Occipital lobe (tissue), 1 donor: ENCODE measurements at regions not wholly inside any gene's neighbourhood (a gene's known extent, or its start where the extent isn't known, plus 50 kb on each side); places are given as distances from the start of the nearest gene placed in this dataset.
"Not testable (repeated sequence)": the region's sequence is repeated elsewhere in the genome, so short reads cannot be mapped to it uniquely, and the experiment has no call there.

Experiments
- DNase-seq: peaks from one replicate; lab custom pipeline; 2025; lab: John Stamatoyannopoulos, UW

DNA sequence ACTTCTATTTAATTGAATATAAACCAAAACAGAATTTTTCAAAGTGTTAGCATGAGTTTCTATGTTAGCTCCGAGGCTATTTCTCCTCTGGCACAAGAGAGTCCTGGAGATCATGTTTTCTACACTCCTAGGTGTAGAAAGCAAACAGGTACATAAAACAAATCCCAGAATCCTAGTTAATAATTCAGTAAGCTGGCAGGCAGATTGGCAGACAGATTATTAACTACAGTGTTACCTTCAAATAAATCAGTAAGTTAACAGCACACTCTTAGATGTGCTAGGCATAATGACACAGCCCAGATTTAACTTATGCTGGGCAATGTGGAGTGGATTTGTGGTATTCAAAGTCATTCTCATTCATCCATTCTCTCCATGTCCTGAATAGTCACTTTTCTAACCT, 282.8 kb upstream of the RPS23 start:
- DNase-seq = no peak

DNA sequence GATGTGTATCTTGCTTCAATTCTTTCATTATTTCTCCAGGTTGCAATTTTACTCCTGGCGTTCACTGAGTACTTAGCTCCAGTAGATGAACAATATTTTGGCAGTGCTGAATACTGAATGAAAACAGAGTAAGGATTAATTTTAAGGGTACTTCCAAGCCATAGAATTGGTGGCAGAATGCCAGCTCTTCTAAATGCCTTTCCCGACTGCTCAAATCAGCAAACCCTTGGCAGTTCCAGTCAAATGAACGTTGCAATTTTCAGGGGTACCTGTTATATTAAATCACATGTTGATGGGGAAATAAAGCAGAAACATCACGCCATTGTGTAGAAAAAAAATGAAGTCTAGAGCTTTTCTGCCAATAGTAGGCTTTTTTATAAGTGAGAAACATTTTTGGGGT, 282.4 kb upstream of the RPS23 start:
- no peak for DNase-seq

DNA sequence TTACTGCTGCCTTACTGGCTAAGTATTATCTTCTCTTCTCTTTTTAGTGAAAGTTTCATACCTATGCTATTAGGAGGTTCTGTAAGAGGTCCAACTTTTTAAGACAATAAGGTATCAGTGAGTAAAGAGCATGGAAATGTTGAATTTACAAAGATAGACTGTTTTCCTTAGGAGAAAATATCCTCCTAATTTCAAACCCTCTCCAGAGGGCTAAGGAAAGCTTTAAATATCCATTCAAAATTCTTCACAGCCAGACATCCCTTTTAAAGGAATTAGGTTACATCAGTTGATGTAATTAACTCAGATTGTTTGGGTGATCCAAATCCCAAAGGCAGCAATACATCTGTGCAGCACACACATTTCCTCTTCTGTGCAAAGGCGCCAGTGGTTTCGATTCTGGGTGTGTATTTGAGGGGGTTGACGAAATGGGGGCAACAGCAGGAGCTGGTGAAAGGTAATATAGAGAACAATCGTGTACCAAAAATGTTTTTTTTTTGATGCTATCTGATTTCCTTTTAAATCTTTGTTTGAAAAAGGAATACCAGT, 273.8 kb upstream of the RPS23 start:
- DNase-seq = no peak

DNA sequence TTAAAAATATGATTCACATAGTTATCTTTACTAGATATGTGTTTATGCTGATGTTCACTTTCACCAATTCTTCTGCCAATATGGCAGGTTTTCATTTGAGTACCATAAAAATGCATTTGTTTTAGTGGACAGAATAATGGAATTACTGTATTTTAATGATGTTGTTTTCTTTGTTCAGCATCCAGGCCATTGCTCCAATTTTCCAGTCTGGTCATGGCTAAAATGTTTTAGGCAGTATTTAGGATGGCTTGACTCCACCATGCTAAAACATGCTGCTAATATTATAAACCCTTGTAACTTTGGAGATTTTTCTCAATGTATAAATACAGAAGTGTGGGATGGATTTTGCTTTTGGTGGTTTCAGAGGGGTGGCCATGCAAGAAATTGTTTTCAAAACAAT, 273.0 kb upstream of the RPS23 start:
- no peak for DNase-seq

- DNase-seq = no peak
Measured at GRCh38 chr5:82549263-82549662, 271.1 kb upstream of the RPS23 start.

- DNase-seq = no peak
Measured at GRCh38 chr5:82544004-82544403, 265.9 kb upstream of the RPS23 start.

- no peak for DNase-seq
Measured at GRCh38 chr5:82540301-82540700, 262.1 kb upstream of the RPS23 start.

DNA sequence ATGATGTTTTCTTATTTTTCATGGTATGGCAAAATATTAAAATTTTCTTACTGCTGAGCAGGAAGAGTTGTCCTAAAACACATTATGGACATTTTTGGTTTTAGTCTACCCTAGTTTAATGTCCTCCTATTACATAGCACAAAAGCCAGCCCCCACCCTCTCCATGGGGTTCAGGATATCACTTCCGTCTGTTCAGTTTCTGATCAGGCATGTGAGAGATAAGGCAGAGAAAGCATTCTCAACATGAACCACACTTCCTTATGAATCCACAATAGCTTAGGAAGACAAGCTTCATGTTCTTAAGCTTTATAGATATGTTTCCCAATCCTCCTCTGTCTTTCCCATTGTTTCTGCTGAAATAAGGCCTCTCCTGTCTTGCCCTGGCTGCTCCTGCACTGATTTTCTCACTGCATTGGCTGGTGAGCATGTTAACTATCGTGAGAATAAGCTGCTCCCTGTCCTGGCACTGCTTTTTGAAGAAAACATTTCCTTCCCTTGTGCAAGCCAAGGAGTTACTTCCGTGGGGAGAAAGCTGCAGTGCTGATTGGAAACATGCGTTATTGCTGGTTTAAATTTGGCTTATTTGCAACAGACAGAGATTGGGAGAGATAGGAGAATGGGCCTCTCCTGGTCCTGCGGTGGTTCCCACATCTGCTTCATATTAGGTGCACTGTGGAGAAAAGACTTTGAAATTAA, 260.3 kb upstream of the RPS23 start:
- DNase-seq = no peak

DNA sequence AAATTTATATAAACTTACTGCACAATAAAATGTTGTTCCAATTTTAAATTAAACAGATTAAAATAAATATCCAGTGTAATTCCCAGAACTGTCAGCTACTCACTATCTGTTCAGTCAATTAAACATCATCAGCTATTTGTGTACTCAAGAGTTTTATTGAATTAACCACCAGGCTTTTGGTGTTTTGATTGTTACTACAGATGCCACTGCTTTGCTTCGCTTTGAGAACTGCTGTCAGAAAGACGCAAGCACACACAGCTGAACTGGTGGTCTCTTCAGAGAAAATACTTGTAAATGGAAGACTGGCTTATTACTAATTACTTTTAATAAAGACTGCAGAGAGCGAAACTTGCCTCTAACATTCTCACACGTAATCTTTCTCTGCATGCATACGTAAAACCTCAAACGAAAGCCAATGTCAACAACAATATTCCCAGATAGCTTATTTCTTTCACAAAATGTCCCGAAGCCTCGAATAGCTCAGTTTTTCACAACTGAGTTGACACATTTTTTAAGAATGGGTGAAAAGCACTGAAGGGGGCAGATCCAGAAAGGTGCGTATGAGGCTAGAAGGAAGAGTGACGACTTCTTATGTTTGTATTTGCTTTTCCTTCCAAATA, 259.6 kb upstream of the RPS23 start:
- no peak for DNase-seq

- no peak for DNase-seq
Measured at GRCh38 chr5:82534986-82535385, 256.8 kb upstream of the RPS23 start.

GRCh38 chr5:82532075-82532474, 253.9 kb upstream of the RPS23 start:
- not testable (repeated sequence) for DNase-seq

DNA sequence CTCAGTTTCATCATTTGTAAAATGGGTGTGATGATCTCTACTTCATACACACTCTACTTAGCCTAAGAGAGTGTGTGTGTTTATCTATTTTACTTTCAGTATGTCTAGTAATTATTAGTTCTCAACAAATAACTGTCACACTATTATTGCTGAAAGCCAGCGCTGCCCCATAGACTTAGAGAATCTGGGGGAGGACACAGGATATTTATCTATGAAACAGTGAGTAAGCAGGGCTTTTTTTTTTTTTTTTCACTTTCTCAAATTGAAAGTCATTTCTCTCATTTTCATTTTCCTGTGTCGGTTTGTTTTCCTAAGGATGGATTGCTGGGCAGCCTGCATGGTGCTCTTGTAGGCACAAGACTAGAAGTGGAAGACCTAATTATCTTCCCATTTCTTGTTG, 248.4 kb upstream of the RPS23 start:
- DNase-seq = no peak

- DNase-seq = no peak
Measured at GRCh38 chr5:82525626-82526025, 247.5 kb upstream of the RPS23 start.

GRCh38 chr5:82523633-82524032, 245.5 kb upstream of the RPS23 start:
- DNase-seq = no peak

DNA sequence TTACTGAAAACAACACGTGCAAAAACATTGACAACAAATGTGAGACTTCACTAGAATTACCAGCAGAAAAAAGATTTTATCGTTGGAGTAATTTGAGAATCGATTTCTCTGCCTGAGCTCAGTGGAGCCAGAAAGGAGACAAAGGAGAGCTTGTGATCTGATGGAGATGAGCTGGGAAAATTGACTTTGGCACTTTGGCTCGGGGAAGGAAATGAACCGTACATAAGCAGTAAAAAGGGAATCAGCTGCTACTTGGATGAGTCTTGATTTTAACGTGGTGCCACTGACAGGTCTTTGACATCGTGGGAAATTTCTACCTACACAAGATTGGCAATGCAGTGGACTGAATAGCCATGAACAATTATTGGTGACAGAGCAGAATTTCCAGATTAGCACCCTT, 244.7 kb upstream of the RPS23 start:
- no peak for DNase-seq

DNA sequence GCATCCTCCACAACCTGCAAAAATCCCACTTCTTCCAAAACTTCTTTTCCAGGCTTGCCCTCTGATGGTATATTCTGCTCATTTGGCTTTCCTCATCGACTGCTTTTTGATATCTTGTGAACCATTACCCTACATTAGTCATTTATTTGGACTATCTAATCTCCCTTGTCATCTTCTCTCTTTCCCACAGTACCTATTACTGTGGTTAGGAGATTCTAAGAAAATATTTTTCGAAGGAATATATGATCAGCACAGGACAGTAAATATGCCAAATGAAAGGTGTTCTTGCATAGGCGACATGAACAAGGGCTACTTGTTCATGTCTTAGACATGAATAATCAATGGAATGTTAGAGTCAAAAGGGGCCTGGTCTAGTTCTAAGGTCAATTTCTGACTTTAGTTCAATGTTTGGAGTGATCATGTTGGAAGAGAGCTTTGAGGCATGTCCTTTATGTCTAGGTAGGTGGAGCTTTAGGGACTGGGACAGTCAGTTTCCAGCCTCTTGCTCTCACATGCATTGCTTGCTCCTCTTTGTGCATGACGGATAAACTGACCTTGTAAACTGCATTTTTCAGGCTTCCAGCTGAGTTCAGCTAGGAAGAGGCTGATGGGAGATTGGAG, 243.4 kb upstream of the RPS23 start:
- no peak for DNase-seq

DNA sequence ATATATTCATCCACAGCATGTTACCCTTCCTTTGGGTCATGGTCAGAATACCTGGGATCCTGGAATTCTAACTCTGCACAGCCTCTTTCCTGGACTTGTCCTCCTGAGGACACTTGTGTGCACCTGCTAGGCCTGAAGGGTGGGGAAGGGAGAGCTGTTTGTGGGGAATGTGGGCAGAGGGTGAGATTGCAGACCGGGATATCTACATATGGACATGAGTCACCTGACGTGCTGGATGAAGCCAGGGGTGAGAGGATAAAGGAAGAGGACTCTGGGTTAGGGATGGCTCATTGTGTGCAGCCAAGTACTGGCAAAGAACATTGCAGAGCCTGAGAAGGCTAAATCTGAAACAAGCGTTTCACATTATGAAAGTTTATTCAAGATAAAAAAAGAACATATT, 241.4 kb upstream of the RPS23 start:
- DNase-seq = no peak

DNA sequence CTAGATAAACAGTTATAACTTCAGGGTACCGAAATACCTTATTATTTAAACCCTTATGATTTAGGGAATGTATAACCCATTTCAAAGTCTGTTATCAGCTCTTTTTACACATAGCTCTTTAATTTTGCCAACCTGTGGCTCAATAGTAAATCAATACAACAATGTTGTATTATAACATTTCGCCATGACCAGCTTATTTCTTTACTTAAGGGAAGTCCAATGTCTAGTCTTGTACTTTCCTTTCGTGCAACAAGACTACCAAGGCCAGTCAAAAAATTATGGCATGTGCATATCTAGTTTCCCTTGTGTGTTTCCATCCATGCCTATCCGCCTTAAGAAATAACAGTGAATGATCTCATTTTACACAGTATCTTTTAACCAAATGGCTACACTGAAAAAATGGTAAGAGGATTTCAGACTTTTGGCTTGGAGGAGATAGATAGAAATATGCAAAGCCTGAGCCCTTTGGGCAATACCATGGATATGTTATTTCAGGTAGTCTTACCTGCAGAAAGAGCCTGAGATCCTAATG, 239.5 kb upstream of the RPS23 start:
- DNase-seq = no peak

GRCh38 chr5:82513738-82514137, 235.6 kb upstream of the RPS23 start:
- DNase-seq = no peak

GRCh38 chr5:82512025-82512424, 233.9 kb upstream of the RPS23 start:
- DNase-seq = no peak

GRCh38 chr5:82511134-82511533, 233.0 kb upstream of the RPS23 start:
- DNase-seq = no peak

DNA sequence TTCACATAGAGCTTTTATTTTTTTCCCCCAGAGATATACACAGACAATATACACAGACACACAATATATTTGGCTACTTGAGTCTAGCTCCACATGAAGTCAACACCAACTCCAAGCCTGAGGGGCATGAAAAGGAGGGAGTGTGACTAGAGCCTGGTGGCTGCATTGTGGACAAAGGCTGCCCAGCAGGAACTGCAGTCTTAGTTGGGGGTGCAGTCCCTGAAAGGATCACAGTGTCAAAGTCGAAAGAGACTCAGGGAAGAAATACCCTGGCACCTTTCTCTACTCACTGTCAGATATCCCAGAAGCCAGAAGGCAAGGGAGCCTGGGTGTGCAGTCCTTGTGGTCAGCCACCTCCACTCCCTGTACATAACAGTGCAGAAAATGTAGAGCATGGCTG, 231.6 kb upstream of the RPS23 start:
- no peak for DNase-seq

- DNase-seq = not testable (repeated sequence)
Measured at GRCh38 chr5:82506390-82506789, 228.2 kb upstream of the RPS23 start.
